ENCODE measurements at regions not wholly inside any gene's neighbourhood (a gene's known extent, or its start where the extent isn't known, plus 50 kb on each side); places are given as distances from the start of the nearest gene placed in this dataset.

DNA sequence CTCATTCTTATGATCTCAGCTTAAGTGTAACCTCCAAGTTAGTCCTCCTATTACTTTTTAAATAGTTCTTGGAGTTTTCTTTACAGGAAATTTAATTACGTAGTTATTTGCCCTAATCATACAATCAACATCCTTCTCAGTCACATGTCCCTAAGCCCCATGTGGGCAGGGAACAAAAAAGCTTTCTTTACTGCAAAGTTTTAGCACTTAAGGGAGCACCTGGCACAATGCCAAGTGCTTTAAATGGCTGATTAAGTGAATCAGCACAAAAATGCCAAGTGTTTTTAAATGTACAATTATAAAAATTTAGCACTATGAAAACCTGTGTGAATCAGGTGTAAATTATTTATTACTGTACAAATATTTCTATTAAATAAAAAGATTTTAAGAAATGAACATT is 445.3 kb downstream of the C3orf38 start:
- Histone ChIP-seq H3K36me3 (ENCODE audit: insufficient read depth, low read length) (no peaks in the 10 kb centered on the region), H3K4me3 (ENCODE audit: low read length) (no peak overlapping the region), H4K20me1 (ENCODE audit: insufficient read depth) (no peaks in the 10 kb centered on the region), H3K27me3 (ENCODE audit: insufficient read depth, low read depth, low read length) (no peaks in the 10 kb centered on the region), H3K9me3 (ENCODE audit: low read length) (no peaks in the 10 kb centered on the region), H3K9me2 (ENCODE audit: insufficient read depth, low read length) (no peaks in the 10 kb centered on the region), H2AFZ (ENCODE audit: low read depth, low read length) (no peak overlapping the region), H3K79me2 (replicated peaks; ENCODE audit: insufficient read depth, low read length) (no peaks in the 10 kb centered on the region), H3F3A (ENCODE audit: insufficient read depth, low read length, poor library complexity, severe bottlenecking) (no peaks in the 10 kb centered on the region), H3K27ac (ENCODE audit: low read length) (no peak overlapping the region), H3K4me2 (ENCODE audit: low read length) (no peak overlapping the region), H3K9ac (ENCODE audit: low read length) (no peak overlapping the region)
- TF ChIP-seq SMC3 (conservative IDR thresholded peaks at IDR 0.05; ENCODE audit: poor library complexity) (no peak), MXI1 (conservative IDR thresholded peaks at IDR 0.05; ENCODE audit: poor library complexity, severe bottlenecking) (no peak), EP300 (conservative IDR thresholded peaks at IDR 0.05; ENCODE audit: poor library complexity, severe bottlenecking) (no peak), TAF1 (IDR thresholded peaks at IDR 0.05; ENCODE audit: low read depth) (no peak), RAD21 (conservative IDR thresholded peaks at IDR 0.05) (no peak), POLR2AphosphoS5 (IDR thresholded peaks at IDR 0.05) (no peak), EZH2 (IDR thresholded peaks at IDR 0.05; ENCODE audit: borderline replicate concordance, insufficient read depth, low read length, poor library complexity, severe bottlenecking) (no peak)
- TF ChIP-seq, protein P1, sequence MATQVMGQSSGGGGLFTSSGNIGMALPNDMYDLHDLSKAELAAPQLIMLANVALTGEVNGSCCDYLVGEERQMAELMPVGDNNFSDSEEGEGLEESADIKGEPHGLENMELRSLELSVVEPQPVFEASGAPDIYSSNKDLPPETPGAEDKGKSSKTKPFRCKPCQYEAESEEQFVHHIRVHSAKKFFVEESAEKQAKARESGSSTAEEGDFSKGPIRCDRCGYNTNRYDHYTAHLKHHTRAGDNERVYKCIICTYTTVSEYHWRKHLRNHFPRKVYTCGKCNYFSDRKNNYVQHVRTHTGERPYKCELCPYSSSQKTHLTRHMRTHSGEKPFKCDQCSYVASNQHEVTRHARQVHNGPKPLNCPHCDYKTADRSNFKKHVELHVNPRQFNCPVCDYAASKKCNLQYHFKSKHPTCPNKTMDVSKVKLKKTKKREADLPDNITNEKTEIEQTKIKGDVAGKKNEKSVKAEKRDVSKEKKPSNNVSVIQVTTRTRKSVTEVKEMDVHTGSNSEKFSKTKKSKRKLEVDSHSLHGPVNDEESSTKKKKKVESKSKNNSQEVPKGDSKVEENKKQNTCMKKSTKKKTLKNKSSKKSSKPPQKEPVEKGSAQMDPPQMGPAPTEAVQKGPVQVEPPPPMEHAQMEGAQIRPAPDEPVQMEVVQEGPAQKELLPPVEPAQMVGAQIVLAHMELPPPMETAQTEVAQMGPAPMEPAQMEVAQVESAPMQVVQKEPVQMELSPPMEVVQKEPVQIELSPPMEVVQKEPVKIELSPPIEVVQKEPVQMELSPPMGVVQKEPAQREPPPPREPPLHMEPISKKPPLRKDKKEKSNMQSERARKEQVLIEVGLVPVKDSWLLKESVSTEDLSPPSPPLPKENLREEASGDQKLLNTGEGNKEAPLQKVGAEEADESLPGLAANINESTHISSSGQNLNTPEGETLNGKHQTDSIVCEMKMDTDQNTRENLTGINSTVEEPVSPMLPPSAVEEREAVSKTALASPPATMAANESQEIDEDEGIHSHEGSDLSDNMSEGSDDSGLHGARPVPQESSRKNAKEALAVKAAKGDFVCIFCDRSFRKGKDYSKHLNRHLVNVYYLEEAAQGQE (IDR thresholded peaks at IDR 0.05; ENCODE audit: borderline replicate concordance): no peak
- TF ChIP-seq, protein P2, sequence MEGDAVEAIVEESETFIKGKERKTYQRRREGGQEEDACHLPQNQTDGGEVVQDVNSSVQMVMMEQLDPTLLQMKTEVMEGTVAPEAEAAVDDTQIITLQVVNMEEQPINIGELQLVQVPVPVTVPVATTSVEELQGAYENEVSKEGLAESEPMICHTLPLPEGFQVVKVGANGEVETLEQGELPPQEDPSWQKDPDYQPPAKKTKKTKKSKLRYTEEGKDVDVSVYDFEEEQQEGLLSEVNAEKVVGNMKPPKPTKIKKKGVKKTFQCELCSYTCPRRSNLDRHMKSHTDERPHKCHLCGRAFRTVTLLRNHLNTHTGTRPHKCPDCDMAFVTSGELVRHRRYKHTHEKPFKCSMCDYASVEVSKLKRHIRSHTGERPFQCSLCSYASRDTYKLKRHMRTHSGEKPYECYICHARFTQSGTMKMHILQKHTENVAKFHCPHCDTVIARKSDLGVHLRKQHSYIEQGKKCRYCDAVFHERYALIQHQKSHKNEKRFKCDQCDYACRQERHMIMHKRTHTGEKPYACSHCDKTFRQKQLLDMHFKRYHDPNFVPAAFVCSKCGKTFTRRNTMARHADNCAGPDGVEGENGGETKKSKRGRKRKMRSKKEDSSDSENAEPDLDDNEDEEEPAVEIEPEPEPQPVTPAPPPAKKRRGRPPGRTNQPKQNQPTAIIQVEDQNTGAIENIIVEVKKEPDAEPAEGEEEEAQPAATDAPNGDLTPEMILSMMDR (IDR thresholded peaks at IDR 0.05; ENCODE audit: poor library complexity, severe bottlenecking): no peak

DNA sequence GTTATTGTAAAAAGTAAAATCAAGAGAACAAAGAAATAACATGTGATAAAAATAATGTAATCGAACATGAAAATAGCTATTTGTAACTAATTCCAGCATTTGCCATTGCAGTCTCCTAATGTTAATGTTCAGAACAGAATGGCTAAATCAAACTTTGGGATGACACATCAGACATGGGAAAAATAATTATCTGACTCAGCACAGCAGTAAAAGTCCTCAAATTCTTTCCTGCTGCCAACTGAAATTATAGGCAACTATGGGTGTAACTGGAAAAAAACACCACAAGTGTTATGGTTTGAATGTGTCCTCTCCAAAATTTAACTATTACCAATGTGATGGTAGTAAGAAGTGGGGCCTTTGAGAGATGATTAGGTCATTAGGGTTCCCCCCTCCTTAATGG is 446.7 kb downstream of the C3orf38 start:
- no peak overlapping the region for H3K9ac ChIP-seq (ENCODE audit: low read length)
- H2AFZ ChIP-seq (ENCODE audit: low read depth, low read length): no peak overlapping the region
- H3K27me3 ChIP-seq (ENCODE audit: insufficient read depth, low read depth, low read length): no peaks in the 10 kb centered on the region
- no peaks in the 10 kb centered on the region for H3K36me3 ChIP-seq (ENCODE audit: insufficient read depth, low read length)
- H3K9me3 ChIP-seq (ENCODE audit: low read length): no peaks in the 10 kb centered on the region
- H3K79me2 ChIP-seq (replicated peaks; ENCODE audit: insufficient read depth, low read length): no peaks in the 10 kb centered on the region
- no peak overlapping the region for H3K4me3 ChIP-seq (ENCODE audit: low read length)
- TF ChIP-seq, protein P2 (IDR thresholded peaks at IDR 0.05; ENCODE audit: poor library complexity, severe bottlenecking): no peak
- no peak for TF ChIP-seq SMC3 (conservative IDR thresholded peaks at IDR 0.05; ENCODE audit: poor library complexity)
- no peak for TF ChIP-seq EP300 (conservative IDR thresholded peaks at IDR 0.05; ENCODE audit: poor library complexity, severe bottlenecking)
- TF ChIP-seq POLR2AphosphoS5 (IDR thresholded peaks at IDR 0.05): no peak
- TF ChIP-seq, protein P1 (IDR thresholded peaks at IDR 0.05; ENCODE audit: borderline replicate concordance): no peak
- no peak for TF ChIP-seq RAD21 (conservative IDR thresholded peaks at IDR 0.05)
- no peak for TF ChIP-seq EZH2 (IDR thresholded peaks at IDR 0.05; ENCODE audit: borderline replicate concordance, insufficient read depth, low read length, poor library complexity, severe bottlenecking)
- TF ChIP-seq TAF1 (IDR thresholded peaks at IDR 0.05; ENCODE audit: low read depth): no peak
- TF ChIP-seq MXI1 (conservative IDR thresholded peaks at IDR 0.05; ENCODE audit: poor library complexity, severe bottlenecking): no peak
- no peak overlapping the region for H3K27ac ChIP-seq (ENCODE audit: low read length)
- H3K4me2 ChIP-seq (ENCODE audit: low read length): no peak overlapping the region
- no peaks in the 10 kb centered on the region for H3F3A ChIP-seq (ENCODE audit: insufficient read depth, low read length, poor library complexity, severe bottlenecking)
- H3K9me2 ChIP-seq (ENCODE audit: insufficient read depth, low read length): no peaks in the 10 kb centered on the region
- no peaks in the 10 kb centered on the region for H4K20me1 ChIP-seq (ENCODE audit: insufficient read depth)

Measured in neural cell (in vitro differentiated cells).